ENCODE measurements at regions not wholly inside any gene's neighbourhood (a gene's known extent, or its start where the extent isn't known, plus 50 kb on each side); places are given as distances from the start of the nearest gene placed in this dataset.
A peak's percentile ranks its signal among the peaks of the same experiment; 100 is the strongest.

GRCh38 chr4:166230841-166231240 is 357.8 kb downstream of the TLL1 start:
- no peak for ATAC-seq
- H3K4me3 ChIP-seq, result no peak overlapping the region
- H3K36me3 ChIP-seq, result no peaks in the 10 kb centered on the region
- no peaks in the 10 kb centered on the region for H3K4me1 ChIP-seq
- TF ChIP-seq, protein P1, sequence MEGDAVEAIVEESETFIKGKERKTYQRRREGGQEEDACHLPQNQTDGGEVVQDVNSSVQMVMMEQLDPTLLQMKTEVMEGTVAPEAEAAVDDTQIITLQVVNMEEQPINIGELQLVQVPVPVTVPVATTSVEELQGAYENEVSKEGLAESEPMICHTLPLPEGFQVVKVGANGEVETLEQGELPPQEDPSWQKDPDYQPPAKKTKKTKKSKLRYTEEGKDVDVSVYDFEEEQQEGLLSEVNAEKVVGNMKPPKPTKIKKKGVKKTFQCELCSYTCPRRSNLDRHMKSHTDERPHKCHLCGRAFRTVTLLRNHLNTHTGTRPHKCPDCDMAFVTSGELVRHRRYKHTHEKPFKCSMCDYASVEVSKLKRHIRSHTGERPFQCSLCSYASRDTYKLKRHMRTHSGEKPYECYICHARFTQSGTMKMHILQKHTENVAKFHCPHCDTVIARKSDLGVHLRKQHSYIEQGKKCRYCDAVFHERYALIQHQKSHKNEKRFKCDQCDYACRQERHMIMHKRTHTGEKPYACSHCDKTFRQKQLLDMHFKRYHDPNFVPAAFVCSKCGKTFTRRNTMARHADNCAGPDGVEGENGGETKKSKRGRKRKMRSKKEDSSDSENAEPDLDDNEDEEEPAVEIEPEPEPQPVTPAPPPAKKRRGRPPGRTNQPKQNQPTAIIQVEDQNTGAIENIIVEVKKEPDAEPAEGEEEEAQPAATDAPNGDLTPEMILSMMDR (IDR thresholded peaks at IDR 0.05), result no peak
- no peaks in the 10 kb centered on the region for H3K27me3 ChIP-seq (ENCODE audit: low read depth)
- H3K27ac ChIP-seq, result no peak overlapping the region
- no peak for DNase-seq
- intact Hi-C loops (cut with DNase I), result no loop called here
- H3K9me3 ChIP-seq, result no peaks in the 10 kb centered on the region

DNA sequence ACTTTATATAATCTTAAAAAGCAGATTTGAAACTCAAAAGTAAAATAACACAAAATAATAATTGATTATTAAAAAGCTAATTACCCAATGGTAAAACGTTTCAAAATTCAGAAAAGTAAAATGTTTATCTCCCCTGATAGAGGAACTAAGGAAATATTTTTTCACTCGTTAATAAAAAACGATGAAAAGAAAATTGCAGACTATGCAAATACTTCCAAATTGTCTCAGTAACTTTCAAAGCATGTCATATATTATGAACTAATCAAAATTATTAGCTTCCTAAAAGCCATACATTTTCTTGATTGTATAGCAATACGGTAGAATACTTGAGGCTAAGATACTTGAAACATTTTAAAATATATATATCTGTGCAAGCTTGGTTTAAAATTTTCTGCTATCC is 366.3 kb downstream of the TLL1 start:
- H3K4me1 ChIP-seq, result no peaks in the 10 kb centered on the region
- no peak for DNase-seq
- no peak overlapping the region for H3K27ac ChIP-seq
- no peak overlapping the region for H3K4me3 ChIP-seq
- intact Hi-C loops (cut with DNase I), result no loop called here
- H3K36me3 ChIP-seq, result no peaks in the 10 kb centered on the region
- no peak for ATAC-seq
- no peaks in the 10 kb centered on the region for H3K27me3 ChIP-seq (ENCODE audit: low read depth)
- H3K9me3 ChIP-seq, result no peaks in the 10 kb centered on the region
- TF ChIP-seq, protein P1 (IDR thresholded peaks at IDR 0.05), result no peak

DNA sequence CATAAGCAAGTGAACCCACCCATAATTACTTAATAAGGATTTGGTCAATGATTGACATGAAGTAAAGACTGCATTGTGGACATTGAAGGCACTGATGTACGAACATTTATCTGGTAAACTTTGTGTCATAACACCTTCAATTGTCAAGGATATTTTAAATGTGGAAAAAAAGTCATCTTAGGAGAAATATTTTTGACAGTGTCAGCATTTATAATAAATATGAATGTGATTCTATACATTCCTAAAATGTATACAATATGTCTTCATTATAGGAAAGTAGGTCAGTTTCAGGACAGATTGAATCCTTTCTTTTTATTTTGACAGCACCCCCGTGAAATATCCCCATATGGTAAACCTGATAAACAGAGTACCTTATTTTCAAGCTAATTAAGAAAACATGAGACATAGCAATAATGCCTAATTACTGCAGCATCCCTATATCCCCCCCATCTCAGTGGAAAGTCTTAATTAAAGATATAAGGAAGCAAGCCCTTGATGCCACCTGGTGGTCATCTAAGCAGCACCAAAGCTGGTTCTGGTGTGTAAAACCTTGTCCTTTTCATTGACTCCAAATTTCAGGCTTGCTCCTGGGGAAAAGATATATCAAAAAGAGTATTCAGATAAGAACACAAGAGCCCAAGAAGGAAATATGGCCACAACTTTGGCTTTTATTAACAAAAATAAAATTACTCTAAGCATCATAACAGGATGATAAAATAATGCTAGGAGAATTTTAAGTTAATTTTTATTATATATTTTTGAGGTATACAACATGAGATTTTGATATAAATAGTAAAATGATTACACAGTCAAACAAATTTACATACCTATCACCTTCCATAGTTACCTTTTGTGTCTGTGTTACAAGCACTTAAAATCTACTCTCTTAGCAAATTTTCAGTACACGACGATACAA is 379.7 kb downstream of the TLL1 start:
- Histone ChIP-seq H3K9me3 (no peaks in the 10 kb centered on the region), H3K4me1 (no peaks in the 10 kb centered on the region), H3K4me3 (no peak overlapping the region), H3K36me3 (no peaks in the 10 kb centered on the region), H3K27me3 (ENCODE audit: low read depth) (no peaks in the 10 kb centered on the region), H3K27ac (no peak overlapping the region)
- TF ChIP-seq, protein P1 (IDR thresholded peaks at IDR 0.05), result peak; percentile 39
- intact Hi-C loops (cut with DNase I), result no loop called here
- ATAC-seq (no peak), DNase-seq (no peak)

DNA sequence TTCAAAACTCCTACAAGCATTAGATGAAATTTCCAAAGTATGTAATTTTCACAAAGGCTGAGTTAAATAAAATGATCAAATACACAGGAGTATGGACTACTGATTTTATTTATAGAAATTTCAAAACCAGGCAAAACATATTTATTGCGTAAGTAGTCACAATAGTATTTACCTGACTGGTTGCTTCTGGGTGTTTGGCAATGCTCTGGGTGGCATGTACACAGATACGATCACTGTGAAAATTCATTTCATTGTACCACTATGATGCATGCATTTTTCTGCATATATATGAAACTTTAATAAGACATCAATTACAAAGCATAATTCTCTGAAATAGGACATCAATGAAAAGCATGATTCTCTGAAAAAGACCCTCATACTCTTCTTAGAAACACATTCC is 384.2 kb downstream of the TLL1 start:
- intact Hi-C loops (cut with DNase I), result no loop called here
- Histone ChIP-seq H3K4me1 (no peaks in the 10 kb centered on the region), H3K27me3 (ENCODE audit: low read depth) (no peaks in the 10 kb centered on the region), H3K27ac (no peak overlapping the region), H3K9me3 (no peaks in the 10 kb centered on the region), H3K4me3 (no peak overlapping the region), H3K36me3 (no peaks in the 10 kb centered on the region)
- ATAC-seq, result no peak
- no peak for DNase-seq
- TF ChIP-seq, protein P1 (IDR thresholded peaks at IDR 0.05), result no peak

DNA sequence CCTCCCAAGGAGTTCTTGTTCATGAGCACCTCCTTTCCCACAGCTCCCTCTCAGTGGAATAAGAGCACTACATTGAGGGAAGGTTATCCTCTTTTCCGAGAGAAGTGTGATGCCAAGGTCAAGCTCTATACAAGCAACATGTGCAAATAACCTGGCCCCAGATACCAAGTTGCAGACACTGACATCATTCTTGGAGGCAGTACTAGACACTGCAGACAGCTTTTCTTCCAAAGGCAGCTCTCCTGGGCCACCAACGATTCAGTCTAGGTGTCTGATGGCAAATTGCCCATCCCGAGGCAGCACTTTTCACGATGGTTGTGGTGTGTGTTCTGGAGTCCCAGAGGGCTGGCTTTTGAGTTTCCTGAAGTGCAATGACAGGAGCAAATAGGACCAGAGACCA is 384.9 kb downstream of the TLL1 start:
- H3K36me3 ChIP-seq, result no peaks in the 10 kb centered on the region
- H3K27ac ChIP-seq, result no peak overlapping the region
- no peaks in the 10 kb centered on the region for H3K9me3 ChIP-seq
- H3K4me3 ChIP-seq, result no peak overlapping the region
- H3K4me1 ChIP-seq, result no peaks in the 10 kb centered on the region
- intact Hi-C loops (cut with DNase I), result no loop called here
- TF ChIP-seq, protein P1 (IDR thresholded peaks at IDR 0.05), result no peak
- ATAC-seq (no peak), DNase-seq (no peak)
- no peaks in the 10 kb centered on the region for H3K27me3 ChIP-seq (ENCODE audit: low read depth)
